OCI-LY3 (cell line): ENCODE measurements at regions not wholly inside any gene's neighbourhood (a gene's known extent, or its start where the extent isn't known, plus 50 kb on each side); places are given as distances from the start of the nearest gene placed in this dataset.

Experiments used
- CTCF ChIP-seq: fragments of 200-600, 300-600 bp; sonication (generic); IDR thresholded peaks from 2 replicates; pipeline ENCODE4 v1.5.1; 2014; ENCODE audit warnings: antibody characterized with exemption, low read length, low read depth
- EZH2phosphoT487 ChIP-seq: fragments of 200-600 bp; shearing (Covaris generic); IDR thresholded peaks from 2 replicates; pipeline ENCODE4 v1.6.1; 2018; ENCODE audit warnings: antibody characterized with exemption, mixed run types, low read depth

GRCh38 chr4:10821826-10822225 is 137.3 kb upstream of the CLNK start:
- TF ChIP-seq CTCF = no peak
- no peak for TF ChIP-seq EZH2phosphoT487
